Hematopoietic multipotent progenitor cell treated with erythropoietin and hydrocortisone succinate and interleukin-3 and kit ligand, for 15 days (in vitro differentiated cells): ENCODE measurements at regions not wholly inside any gene's neighbourhood (a gene's known extent, or its start where the extent isn't known, plus 50 kb on each side); places are given as distances from the start of the nearest gene placed in this dataset.
"Not testable (repeated sequence)": the region's sequence is repeated elsewhere in the genome, so short reads cannot be mapped to it uniquely, and the experiment has no call there.

Experiments used
- DNase-seq: peaks from one replicate; pipeline ENCODE4 v3.0.0-alpha.2; 2015; ENCODE audit warnings: low spot score

DNA sequence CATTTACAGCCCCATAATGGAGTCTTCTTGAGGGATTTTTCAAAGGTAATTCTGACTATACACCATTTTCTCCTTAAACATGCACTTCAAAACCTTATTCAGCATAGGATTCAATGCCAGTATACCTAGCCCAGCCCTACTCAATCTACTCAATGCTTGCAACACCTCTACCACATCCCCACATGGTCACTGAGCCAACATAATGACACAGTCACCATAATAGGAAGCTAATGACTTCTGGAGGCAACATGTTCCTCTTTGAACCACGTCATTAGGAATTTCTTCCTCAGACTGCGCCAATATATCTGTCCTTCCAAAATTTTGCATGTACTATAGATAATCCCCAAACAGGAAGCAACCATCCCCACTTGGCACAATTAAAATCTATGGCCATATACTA, 153.9 kb upstream of the SETMAR start:
- no peak for DNase-seq

DNA sequence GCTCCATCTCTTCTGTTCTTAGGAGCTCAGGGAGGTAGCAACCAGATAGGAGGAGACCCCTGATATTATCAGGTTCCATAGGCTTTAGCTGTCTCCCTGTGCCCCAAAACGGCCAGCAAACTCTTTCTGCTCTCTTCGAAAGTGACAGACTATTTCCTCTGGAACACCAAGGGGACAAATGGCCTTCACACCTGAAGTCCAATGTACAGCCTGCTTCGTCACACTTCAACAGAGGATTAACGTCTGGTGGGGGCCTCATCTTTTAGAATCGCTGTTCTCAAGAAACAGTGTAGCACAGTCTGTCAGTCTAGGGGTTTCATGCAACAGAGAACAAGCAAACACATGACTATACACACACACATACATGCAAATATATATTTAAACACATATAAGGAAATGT, 152.4 kb upstream of the SETMAR start:
- no peak for DNase-seq

DNA sequence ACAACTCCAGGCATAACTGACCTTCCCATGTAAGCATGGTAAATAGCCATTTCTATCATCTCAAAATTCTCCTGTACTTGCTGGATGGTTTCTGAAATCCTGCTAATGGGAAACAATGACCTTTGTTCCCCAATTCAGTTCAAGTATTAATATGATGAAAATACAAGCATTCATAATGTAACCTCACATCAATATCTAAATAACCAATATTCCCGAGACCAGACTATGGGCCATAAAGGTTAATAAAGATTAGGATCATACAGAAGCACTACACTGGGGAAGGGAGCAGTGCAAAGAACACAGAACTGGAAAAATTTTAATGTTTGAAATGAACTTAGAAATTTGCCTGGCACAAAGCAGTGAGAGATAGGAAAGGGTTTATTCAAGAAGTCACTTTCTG, 151.3 kb upstream of the SETMAR start:
- DNase-seq, result no peak

DNA sequence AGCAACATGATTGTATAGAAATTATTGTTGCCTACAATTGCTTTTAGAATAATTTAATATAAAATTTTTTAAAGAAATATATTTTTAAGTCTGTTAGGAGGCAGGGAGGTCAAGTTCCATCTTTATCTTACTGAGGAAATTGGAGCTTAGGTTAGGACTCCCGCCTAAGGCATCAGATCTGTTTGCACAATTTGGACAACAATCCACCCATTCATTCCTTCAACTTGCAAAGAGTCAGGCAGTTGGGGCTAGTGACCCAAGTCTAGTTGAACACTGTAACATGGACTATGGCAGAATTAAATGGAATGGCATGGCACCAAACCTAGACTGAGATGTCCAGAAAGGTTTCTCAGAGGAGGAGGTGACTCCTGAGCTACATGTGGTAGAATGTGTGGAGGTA, 149.4 kb upstream of the SETMAR start:
- DNase-seq, result no peak

DNA sequence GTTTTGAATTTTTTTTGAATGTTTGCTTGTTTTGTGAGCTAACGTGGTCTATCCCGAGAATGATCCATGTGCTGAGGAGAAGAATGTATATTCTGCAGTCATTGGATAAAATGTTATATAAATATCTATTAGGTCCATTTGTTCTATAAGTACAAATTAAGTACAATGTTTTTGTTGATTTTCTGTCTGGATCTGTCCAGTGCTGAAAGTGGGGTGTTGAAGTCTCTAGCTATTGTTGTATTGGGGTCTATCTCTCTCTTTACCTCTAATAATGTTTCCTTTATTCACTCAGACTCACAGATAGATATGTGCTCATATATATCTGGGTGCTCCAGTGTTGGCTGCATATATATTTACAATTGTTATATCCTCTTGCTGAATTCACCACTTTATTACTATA, 144.8 kb upstream of the SETMAR start:
- DNase-seq, result no peak

DNA sequence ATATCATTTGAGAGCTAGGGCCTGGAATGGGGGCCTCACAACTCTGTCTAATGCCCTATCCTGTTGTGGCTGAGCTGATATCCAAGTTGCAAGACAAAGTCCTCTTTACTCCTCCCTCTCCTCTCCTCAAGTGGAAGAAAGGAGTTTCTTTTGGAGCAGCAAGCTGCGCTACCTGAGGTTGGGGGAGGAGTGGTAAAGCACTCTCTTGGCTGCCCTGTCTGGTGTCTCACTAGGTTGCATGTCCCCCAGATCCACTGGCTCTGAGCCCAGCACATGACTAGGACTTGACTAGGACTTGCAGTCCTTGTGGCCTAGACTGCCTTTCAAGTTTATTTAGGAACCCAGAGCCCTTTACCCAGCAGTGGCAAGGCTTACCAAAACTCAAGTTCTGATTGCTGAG, 141.1 kb upstream of the SETMAR start:
- no peak for DNase-seq

DNA sequence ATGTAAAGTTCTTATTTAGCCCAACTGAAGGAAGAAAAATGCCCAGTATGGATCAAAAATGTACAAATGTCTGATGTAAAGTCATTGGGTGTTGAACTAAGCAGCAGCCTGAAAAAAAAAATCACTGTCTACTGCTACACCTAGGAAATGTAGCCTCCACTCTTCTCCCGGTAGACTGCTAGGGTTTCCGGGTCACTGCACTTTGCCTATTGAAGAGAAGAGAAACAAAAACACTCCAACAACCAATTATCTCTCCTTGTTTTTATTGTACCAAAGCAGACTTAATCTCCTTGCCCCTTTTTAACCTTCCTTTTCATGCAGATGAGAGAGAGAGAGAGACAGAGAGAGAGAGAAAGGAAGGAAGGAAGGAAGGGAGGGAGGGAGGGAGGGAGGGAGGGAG, 140.2 kb upstream of the SETMAR start:
- DNase-seq, result no peak

DNA sequence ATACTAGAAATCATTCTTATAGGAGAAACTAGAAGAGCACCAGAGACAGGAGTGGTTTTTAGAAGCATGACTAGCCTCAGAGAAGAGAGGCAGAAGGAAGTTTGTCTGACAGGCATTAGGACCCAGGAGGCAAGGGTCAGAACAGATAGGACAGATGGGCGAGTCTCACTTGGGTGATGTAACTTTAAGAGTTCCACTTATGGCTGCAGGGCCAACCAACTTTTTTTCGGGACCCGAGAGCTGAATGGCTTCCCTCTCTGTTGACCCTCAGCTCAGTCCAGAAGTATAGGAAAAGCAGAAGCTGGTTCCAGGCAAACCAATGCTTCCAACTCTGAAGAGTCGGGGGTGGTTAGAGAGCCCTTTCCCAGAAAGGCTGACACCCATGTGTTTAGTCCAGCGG, 136.6 kb upstream of the SETMAR start:
- DNase-seq, result no peak

DNA sequence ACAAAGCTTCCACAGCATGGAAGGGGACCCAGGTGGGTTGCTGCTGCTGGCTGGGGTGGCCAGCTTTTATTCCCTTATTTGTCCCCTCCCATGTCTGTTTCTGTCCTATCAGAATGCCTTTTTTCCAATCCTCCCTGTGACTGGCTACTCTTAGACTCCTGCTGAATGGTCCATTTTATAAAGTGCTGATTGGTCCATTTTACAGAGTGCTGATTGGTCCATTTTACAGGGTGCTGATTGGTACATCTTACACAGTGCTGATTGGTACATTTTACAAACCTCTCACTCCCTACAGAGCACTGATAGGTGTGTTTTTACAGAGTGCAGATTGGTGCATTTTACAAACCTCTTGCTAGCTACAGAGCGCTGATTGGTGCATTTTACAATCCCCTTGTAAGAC, 135.9 kb upstream of the SETMAR start:
- not testable (repeated sequence) for DNase-seq

DNA sequence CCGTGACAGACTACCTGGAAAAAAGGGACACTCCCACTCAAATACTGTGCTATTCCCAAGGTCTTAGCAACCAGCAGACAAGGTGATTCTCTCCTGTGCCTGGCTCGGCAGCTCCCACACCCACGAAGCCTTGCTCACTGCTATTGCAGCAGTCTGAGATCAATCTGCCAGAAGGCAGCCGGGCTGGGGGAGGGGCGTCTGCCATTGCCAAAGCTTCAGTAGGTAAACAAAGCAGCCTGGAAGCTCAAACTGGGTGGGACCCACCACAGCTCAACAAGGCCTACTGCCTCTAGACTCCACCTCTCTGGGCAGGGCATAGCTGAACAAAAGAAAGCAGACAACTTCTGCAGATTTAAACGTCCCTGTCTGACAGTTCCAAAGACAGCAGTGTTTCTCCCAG, 128.4 kb upstream of the SETMAR start:
- no peak for DNase-seq

DNA sequence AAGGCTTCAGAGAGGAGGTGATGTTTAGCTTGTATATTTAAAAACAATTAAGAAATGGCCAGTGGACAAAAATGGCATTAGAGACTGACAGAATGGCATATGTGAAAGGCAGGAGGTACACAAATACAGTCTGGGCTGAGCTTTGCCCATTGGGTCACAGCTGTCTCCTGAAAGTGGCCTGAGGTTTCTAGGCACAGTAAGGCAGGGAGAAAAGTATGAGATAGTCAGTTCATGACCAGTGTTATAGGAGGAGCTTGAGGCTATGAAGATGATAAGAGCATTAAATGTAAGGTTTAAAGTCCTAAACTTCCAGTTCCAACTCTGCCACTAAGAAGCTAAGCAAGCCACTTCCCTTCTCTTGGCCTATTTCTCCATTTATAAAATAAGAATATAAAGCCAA, 111.2 kb upstream of the SETMAR start:
- DNase-seq, result no peak

DNA sequence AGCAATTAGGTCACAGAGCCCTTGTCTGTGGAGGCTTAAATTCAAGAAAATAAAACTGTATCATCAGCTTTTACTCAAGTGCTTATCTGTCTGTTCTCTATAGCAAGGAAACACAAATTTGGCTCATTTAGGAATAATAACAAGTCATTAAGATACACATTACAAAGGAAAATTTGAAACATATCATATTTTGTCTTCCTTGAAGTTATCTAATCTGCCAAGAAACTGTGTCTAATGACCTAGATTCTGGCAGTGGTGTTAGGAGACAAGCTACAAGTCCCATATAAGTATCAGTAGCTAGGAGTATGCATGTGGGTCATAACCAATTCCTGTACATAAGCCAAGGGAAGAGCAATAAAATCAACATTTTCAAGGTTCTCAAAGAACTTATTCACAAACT, 108.2 kb upstream of the SETMAR start:
- no peak for DNase-seq

DNA sequence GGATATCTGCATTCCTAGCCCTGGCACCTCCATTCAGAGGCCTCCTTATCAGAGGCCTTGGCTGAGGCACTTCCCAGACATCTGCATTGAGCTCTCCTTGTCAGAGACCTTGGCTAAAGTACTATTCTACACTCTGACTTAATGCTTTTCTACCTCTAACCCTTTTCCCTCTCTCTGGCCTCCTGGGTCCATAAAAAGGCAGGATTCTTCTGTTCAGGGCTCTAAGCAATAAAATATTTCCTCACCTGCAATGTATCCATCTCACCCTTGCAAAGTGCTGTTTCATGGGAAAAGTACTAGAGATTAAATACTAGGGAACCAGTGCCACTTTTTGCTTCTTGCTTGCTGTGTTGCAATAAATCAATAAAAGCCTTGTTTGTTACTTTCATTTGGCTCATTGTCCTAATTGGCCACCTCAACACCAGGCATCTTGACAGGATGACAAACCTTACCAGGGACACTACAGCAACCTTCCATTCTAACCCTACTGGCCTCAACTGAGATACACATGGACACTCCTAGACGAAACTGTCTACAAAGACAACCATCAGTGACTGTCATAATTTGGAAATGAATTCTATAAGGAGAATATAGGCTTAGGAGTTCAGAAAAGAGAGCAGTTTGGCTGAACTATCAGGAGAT, 106.5 kb upstream of the SETMAR start:
- DNase-seq, result no peak

DNA sequence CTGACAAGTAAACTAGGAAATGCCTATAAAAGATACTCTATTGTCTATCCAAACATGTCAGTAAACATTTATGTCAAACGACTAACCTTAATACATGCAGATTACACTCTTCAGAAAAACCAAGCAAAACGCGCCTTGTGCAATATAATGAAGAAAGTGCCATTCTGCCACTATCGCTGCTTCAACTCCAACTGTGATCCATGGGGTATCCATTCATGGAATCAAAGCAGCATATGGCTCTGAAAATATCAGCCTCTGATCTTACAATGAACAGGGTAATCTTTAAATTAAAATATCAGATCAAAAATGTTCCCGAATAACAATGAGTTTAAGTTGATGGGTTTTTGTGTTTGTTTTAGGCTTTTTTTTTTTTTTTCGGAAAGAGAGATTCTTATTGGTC, 105.5 kb upstream of the SETMAR start:
- no peak for DNase-seq

DNA sequence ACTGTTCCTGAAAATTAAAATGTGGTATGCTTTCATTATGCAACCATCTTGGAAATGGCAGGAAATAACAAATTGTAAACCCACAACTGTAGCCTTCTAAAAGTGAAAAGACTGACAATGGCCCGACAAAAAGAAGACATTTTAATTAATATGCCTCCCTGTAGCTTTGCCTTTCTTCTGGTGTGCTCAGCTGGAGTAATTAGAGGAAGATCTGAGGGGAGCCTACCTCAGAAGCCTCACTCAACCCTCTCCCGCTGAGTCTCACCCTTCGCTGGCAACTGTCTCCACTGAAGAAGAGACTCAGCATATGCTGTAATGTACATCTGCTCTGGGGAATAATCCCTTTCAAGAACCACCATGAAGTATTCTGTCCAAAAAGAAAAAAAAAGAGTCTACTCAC, 104.7 kb upstream of the SETMAR start:
- DNase-seq, result no peak

DNA sequence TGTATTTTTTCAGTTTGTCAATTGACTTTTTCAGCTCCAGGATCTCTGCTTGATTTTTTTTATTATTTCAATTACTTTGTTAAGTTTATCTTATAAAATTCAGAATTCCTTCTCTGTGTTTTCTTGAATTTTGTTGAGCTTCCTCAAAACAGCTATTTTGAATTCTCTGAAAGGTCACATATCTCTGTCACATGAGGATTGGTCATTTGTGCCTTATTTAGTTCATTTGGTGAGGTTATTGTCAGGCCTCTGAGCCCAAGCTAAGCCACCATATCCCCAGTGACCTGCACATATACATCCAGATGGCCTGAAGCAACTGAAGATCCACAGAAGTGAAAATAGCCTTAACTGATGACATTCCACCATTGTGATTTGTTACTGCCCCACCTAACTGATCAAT, 98.4 kb upstream of the SETMAR start:
- DNase-seq, result not testable (repeated sequence)

DNA sequence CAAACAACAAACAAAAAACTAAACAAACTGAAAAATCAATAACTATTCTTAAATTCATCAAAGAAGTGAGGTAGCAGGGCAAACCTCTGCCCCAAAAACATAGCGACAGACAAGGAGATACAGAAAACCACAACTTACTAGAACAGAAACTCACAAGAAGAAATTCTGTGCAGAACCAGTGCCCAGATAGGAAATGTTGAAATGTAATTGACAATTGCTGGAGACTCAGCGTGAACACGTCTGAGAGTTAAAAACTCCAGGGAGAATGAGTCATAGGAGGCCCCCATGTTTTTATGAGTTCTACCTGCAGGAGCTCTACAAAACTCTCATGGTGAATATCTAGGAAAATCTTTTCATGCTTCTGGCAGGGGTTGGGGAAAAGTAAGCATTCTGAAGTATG, 95.5 kb upstream of the SETMAR start:
- DNase-seq, result no peak

DNA sequence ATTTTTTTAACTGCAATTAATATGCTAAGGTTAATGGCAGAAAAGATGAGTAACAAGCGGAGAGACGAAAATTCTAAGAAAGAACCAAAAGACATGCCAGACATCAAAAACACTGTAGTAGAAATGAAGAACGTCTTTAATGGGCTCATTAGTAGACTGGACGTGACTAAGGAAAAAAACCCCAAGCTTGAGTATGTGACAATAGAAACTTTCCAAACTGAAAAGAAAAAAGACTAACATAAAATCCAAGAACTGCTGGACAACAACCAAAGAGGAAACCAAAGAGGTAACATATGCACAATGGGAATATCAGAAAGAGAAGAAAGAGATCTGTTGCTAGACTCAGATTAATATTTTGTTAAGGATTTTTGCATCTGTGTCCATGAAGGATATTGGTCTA, 94.6 kb upstream of the SETMAR start:
- no peak for DNase-seq

DNA sequence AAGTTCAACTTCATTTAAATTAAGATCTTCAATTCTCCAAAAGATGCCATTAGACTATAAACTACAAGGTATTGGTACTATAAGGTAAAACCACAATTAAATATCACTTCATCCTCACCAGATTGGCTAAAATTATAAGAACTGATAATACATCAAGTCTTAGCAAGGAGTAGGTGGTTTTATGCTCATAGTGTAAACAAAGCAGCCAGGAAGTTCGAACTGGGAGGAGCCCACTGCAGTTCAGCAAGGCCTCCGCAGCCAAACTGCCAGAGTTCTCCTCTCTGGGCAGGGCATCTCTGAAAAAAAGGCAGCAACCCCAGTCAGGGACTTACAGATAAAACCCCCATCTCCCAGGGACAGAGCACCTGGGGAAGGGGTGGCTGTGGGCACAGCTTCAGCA, 91.6 kb upstream of the SETMAR start:
- DNase-seq, result no peak

DNA sequence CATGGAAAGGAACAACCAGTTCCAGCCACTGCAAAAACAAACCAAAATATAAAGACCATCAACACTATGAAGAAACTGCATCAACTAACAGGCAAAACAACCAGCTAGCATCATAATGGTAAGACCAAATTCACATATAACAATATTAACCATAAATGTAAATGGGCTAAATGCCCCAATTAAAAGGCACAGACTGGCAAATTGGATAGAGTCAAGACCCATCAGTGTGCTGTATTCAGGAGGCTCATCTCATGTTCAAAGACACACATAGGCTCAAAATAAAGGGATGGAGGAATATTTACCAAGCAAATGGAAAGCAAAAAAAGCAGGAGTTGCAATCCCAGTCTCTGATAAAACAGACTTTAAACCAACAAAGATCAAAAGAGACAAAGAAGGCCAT, 89.7 kb upstream of the SETMAR start:
- not testable (repeated sequence) for DNase-seq

DNA sequence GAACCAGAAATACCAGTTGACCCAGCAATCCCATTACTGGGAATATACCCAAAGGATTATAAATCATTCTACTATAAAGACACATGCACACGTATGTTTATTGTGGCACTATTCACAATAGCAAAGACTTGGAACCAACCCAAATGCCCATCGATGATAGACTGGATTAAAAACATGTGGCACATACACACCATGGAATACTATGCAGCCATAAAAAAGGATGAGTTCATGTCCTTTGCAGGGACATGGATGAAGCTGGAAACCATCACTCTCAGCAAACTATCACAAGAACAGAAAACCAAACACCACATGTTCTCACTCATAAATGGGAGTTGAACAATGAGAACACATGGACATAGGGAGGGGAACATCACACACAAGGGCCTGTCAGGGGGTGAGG, 86.2 kb upstream of the SETMAR start:
- not testable (repeated sequence) for DNase-seq

DNA sequence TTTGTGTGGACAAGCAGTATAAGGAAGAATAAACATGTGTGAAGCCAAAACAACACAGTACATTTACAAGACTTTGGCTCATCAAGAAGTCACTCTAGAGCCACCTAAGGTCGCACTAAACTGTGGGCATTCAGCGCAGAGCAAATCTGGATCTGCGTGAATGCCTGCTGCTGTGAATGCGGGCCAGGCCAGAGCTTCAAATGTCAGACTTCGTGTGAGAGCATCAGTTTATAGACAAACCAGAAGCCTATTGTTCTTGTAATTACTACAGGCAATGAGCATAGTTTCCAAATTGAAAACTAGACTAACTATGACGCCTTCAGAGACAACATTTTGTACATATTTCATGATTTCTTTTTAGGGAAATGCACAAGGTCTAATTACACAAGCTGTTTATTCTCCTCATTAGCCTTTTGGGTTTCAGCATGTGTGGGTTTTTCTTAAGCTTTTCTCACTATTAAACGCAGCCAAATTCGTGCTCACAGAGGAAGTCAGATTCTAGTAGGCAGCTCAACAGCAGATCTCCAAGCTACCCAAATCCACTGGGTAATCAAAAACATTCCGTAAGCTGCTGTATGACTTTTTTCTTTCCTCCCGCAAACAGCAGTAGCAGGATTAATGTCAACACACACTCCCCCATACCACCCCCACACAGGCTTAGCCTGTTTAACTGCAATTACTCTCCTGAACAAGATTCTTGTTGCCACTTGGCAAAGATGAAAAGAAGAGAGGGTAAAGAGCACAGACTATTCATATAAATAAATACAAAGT, 84.5 kb upstream of the SETMAR start:
- DNase-seq, result no peak

DNA sequence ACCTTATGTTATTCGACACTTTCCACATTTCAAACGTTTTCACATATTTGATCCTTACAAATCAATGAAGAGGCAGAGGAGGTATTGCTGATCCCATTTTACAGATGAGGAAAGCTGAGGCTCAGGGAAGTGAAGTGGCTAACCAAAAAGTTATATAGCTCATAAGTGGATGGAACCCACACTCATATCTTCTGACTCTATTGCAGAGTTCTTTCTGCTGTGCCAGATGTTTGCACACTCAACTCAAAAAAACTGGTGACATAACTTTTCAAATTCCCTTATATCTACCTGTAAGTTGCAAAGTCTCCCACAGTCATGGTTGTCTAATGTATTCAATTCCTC, 84.0 kb upstream of the SETMAR start:
- DNase-seq, result no peak

DNA sequence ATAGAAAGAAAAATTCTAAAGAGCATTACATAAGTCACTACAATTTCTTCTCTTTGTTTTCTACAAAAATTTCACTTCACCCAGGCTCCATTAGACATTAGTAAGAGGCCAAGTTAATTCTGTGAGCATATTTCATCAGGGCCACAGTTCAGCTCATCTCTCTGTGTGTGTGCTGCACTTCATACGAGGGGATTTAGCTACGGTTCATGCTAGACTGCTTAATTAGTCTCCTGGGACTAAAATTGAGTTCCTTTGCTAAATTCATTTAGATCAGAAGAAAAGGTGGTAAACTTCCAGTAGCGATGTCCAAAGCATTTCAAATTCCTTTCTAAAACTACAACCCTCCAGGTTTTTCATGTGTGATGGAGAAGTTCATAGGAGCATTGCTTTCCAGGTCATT, 83.1 kb upstream of the SETMAR start:
- DNase-seq, result no peak
